ENCODE measurements at regions not wholly inside any gene's neighbourhood (a gene's known extent, or its start where the extent isn't known, plus 50 kb on each side); places are given as distances from the start of the nearest gene placed in this dataset.

DNA sequence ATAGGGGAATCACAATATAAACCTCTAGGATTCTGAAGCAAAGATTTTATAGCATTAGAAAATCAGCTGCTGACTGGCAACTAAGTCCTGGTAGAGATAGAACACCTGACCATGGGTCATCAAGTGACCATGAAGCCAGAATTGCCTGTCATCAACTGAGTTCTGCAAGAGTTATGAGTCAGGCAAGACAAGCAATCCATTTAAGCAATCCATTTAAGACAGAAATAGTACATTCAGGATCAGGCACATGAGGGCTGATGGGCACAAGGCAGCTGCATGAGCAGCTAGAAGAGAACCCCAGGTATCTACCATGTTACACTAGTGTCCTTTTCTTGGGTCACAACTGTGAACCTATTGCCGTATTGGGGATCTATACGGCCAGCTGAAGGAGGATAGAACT lies 98.9 kb downstream of the SPRY1 start:
- Histone ChIP-seq H3K4me1 (ENCODE audit: low read depth, poor library complexity, severe bottlenecking) (no peaks in the 10 kb centered on the region), H4K20me1 (ENCODE audit: insufficient read depth) (no peaks in the 10 kb centered on the region), H2AFZ (ENCODE audit: low read depth) (no peak overlapping the region), H3K79me2 (ENCODE audit: insufficient read depth, low read depth) (no peaks in the 10 kb centered on the region), H3K9ac (no peak overlapping the region), H3K4me2 (no peak overlapping the region), H3K27ac (no peak overlapping the region), H3K4me3 (IDR thresholded peaks at IDR 0.05; ENCODE audit: insufficient read depth, low read depth, low read length) (no peak overlapping the region), H3K36me3 (ENCODE audit: insufficient read depth) (no peaks in the 10 kb centered on the region), H3K27me3 (ENCODE audit: insufficient read depth, low read depth) (no peaks in the 10 kb centered on the region)
- TF ChIP-seq, protein P1, sequence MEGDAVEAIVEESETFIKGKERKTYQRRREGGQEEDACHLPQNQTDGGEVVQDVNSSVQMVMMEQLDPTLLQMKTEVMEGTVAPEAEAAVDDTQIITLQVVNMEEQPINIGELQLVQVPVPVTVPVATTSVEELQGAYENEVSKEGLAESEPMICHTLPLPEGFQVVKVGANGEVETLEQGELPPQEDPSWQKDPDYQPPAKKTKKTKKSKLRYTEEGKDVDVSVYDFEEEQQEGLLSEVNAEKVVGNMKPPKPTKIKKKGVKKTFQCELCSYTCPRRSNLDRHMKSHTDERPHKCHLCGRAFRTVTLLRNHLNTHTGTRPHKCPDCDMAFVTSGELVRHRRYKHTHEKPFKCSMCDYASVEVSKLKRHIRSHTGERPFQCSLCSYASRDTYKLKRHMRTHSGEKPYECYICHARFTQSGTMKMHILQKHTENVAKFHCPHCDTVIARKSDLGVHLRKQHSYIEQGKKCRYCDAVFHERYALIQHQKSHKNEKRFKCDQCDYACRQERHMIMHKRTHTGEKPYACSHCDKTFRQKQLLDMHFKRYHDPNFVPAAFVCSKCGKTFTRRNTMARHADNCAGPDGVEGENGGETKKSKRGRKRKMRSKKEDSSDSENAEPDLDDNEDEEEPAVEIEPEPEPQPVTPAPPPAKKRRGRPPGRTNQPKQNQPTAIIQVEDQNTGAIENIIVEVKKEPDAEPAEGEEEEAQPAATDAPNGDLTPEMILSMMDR (conservative IDR thresholded peaks at IDR 0.05; ENCODE audit: low read depth, low read length) = no peak

DNA sequence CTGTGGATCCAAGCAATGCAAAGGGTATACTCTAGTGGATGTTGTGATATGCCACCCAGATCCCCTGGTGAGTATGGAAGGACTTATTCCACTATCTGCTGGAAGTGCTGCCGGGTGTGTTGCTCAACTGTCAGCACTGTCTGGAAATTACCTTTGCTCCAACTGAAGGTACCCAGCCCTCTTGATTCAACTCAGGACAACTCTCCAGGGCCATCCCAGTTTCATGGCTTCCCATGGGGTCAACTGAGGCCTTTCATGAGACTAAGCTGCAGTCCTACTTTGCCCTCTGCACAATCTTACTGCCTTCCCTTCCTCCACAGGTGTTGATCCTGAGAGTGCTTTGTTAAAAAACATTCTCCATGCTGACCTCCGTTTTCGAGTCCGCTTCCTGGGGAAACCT lies 99.8 kb downstream of the SPRY1 start:
- no peaks in the 10 kb centered on the region for H3K36me3 ChIP-seq (ENCODE audit: insufficient read depth)
- no peaks in the 10 kb centered on the region for H3K4me1 ChIP-seq (ENCODE audit: low read depth, poor library complexity, severe bottlenecking)
- H2AFZ ChIP-seq (ENCODE audit: low read depth) = no peak overlapping the region
- H4K20me1 ChIP-seq (ENCODE audit: insufficient read depth) = no peaks in the 10 kb centered on the region
- no peaks in the 10 kb centered on the region for H3K27me3 ChIP-seq (ENCODE audit: insufficient read depth, low read depth)
- H3K9ac ChIP-seq = no peak overlapping the region
- TF ChIP-seq, protein P1 (conservative IDR thresholded peaks at IDR 0.05; ENCODE audit: low read depth, low read length) = no peak
- no peaks in the 10 kb centered on the region for H3K79me2 ChIP-seq (ENCODE audit: insufficient read depth, low read depth)
- H3K4me3 ChIP-seq (IDR thresholded peaks at IDR 0.05; ENCODE audit: insufficient read depth, low read depth, low read length) = no peak overlapping the region
- H3K27ac ChIP-seq = no peak overlapping the region
- no peak overlapping the region for H3K4me2 ChIP-seq

DNA sequence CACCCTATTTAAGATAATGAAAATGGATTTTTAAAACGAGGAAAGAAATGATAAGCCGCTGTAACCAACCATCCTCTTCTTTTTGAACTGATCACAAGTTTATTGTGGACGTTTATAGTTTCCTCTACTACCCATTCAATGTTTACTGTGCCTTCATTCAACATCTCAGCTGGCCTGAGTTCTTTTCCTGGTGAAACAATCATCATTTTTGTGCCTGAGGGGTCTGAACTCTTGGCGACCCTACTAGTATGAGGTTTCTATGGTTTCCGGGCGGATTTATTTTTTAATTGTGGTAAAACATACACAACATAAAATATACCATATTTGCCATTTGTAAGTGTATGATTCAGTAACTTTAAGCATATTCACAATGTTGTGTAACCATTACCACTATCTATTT lies 100.7 kb downstream of the SPRY1 start:
- no peak overlapping the region for H3K27ac ChIP-seq
- H3K79me2 ChIP-seq (ENCODE audit: insufficient read depth, low read depth) = no peaks in the 10 kb centered on the region
- H3K27me3 ChIP-seq (ENCODE audit: insufficient read depth, low read depth) = no peaks in the 10 kb centered on the region
- no peak overlapping the region for H3K4me2 ChIP-seq
- H3K36me3 ChIP-seq (ENCODE audit: insufficient read depth) = no peaks in the 10 kb centered on the region
- TF ChIP-seq, protein P1 (conservative IDR thresholded peaks at IDR 0.05; ENCODE audit: low read depth, low read length) = no peak
- H2AFZ ChIP-seq (ENCODE audit: low read depth) = no peak overlapping the region
- H3K4me1 ChIP-seq (ENCODE audit: low read depth, poor library complexity, severe bottlenecking) = no peaks in the 10 kb centered on the region
- no peak overlapping the region for H3K4me3 ChIP-seq (IDR thresholded peaks at IDR 0.05; ENCODE audit: insufficient read depth, low read depth, low read length)
- H4K20me1 ChIP-seq (ENCODE audit: insufficient read depth) = no peaks in the 10 kb centered on the region
- H3K9ac ChIP-seq = no peak overlapping the region

DNA sequence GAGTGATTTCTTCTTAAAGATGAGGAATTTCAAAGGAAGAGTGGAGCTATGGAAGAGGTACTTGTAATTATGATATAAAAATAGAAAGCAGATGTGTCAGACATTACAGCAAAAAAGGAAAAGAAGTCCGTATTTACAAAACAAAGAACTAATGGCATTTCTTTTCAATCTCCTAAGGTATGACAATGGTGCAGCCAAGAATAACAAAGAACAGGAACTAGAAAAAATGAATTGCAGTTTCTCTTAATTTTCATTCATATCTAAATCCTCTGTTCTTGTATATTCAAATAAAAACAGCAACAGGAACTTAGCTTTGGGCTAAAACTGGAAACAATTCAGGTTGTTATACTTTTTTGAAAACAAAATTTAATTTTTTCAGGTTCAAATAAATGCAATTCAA lies 105.1 kb downstream of the SPRY1 start:
- H3K4me1 ChIP-seq (ENCODE audit: low read depth, poor library complexity, severe bottlenecking) = no peaks in the 10 kb centered on the region
- H3K79me2 ChIP-seq (ENCODE audit: insufficient read depth, low read depth) = no peaks in the 10 kb centered on the region
- TF ChIP-seq, protein P1 (conservative IDR thresholded peaks at IDR 0.05; ENCODE audit: low read depth, low read length) = no peak
- no peak overlapping the region for H3K27ac ChIP-seq
- no peak overlapping the region for H3K4me2 ChIP-seq
- no peak overlapping the region for H3K4me3 ChIP-seq (IDR thresholded peaks at IDR 0.05; ENCODE audit: insufficient read depth, low read depth, low read length)
- H4K20me1 ChIP-seq (ENCODE audit: insufficient read depth) = no peaks in the 10 kb centered on the region
- H3K27me3 ChIP-seq (ENCODE audit: insufficient read depth, low read depth) = no peaks in the 10 kb centered on the region
- no peak overlapping the region for H2AFZ ChIP-seq (ENCODE audit: low read depth)
- H3K36me3 ChIP-seq (ENCODE audit: insufficient read depth) = no peaks in the 10 kb centered on the region
- H3K9ac ChIP-seq = no peak overlapping the region

All from KMS-11 (cell line).